Fibroblast of upper back skin (primary cell): ENCODE measurements at regions not wholly inside any gene's neighbourhood (a gene's known extent, or its start where the extent isn't known, plus 50 kb on each side); places are given as distances from the start of the nearest gene placed in this dataset.

ENCODE experiments used
- DNase-seq: peaks from one replicate; pipeline ENCODE4 v3.0.0-alpha.2; 2013

DNA sequence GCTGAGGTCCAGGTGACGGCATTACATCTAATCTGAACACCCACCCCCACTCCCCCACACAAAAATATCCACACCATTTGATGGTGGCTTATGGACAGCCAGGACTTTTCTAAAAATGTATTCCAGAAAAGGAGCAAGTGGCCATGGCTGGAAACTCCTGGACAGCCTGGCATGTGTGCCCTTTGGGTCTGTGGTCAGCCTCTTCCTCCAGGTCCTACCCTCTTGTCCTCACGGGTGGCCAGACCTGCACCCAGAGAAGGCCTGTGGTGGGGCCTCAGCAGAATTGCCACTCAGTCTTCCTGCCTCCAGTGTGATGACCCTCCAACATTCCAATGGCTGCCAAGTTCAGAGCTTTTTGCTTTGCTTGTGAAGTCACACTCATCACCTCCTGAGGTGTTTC, 600.6 kb downstream of the AJAP1 start:
- DNase-seq, result no peak

DNA sequence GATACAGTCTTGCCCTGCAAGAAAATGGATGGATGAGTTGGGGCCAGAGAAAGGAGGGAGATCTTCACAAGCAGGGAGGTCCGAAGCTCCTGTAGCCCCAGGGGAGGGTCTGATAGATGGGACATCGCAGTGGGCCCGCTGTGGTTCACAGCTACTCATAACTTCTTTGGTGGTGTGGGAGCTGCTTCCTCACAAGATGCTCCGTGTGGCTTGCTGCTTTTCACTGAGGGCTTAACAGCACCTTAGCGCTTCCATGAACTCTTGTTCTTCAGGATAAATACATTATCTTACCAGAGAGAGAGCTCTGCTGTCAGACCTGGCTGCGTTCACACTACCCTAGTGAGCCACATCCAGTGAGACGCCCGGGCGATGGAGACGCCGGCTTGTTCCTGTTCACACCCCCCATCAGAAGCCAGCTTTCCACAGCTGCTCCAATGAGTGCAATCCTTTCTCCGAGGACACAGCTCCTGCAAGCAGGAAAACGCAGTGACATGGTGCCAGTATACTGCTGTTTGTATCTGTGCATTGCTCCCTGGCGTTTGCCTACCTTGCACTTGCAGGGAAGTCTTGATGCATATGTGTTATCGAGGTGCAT, 599.8 kb downstream of the AJAP1 start:
- no peak for DNase-seq

GRCh38 chr1:5253036-5253435, 598.6 kb downstream of the AJAP1 start:
- no peak for DNase-seq

DNA sequence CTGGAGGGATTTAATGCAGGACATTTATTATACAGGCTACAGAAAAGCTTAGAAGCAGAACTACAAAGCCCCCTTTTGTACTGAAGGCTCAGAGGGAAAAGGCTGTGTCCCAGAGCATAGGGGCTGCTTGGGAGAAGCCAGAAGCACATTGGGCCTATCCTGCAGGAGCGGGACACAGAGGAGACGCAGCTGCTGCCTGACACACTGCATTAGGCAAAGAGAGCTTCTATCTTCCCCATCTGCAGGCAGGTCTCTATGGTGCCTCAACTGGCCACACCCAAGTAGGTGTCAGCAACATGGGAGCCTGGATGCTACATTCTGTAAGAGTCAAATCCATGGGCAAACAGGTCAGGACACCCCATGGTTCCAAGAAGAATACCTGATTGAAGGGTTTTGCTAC, 595.9 kb downstream of the AJAP1 start:
- DNase-seq, result no peak

GRCh38 chr1:5245348-5245747, 590.9 kb downstream of the AJAP1 start:
- no peak for DNase-seq

GRCh38 chr1:5244631-5245285, 590.3 kb downstream of the AJAP1 start:
- no peak for DNase-seq

DNA sequence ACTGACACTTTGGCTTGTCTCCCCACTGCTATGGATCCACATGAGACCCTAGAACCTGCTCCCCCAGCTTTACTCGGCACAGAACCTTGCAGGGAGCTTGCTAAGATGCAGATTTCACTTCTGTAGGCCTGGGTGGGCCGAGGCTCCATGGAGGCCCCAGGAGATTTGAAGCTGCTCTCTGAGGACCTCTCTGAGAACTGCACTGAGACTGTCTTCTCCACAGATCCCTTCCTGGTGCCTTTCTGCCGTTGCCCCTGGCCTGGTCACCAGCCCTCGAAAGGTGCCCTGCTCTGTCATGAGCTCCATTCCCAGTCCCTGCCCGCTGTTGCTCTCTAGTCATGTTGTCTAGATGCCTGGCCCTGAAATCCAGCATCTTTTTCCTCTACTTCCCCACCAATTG, 588.4 kb downstream of the AJAP1 start:
- DNase-seq, result no peak

GRCh38 chr1:5239911-5240310, 585.5 kb downstream of the AJAP1 start:
- no peak for DNase-seq

DNA sequence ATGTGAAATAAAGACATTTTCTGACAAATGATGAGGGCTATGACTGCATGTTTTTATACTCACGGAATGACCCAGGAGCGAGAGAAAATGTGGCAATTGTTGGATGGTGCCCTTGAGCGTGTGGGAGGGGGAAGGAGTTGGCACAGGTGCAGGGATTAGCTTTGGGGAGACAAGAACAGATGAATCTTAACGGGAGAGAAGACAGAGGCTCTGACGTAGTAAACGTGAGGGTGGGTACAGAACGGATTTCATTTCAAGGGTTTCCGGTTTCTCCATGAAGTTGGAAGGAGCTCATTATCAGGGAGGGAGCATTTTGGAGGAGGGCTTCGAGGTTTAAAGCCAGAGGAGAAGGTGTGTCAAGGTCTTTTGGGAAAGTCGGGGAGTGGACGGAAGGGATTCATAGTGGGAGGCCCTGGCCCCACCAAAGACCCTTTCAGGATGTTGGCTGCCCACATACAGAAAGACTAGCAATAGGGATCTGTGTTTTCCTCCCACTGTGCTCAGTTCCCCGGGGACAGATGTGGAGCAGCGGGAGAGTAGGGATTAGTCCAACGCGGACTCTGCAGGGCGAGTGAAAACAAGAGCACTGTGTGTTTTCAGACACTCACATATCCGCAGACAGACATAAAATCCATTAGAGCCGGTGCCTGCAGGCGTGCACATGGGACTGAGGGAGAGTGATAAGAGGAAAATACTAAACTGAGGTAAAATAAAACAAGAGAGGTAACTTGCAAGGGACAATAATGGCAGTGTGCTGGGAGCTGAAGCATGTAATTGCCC, 584.1 kb downstream of the AJAP1 start:
- DNase-seq, result no peak

DNA sequence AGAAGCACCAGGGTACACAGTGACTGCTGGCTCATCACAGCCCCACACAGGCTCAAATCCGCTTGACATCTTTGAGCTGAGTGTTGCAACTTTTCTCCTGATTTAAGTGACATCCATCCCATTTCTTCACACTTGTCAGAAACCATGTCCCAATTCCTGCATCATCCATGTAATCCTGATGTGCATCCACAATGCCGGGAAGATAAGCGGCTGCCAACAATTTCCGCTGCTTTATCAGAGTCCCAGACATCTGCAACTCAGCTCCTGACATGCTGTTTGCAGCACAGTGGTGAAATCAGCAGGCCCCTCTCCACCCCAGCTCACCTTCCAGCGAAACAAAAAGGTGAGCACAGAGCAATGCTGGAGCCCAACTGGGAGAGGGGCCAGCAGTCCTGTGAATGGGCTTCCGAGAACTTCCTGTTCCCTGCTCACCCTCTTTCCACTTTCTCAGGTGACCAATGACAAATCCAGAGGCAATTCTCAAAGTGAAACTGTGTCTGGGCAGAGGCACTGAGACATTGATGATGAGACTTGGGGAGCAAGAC, 581.0 kb downstream of the AJAP1 start:
- DNase-seq, result no peak

DNA sequence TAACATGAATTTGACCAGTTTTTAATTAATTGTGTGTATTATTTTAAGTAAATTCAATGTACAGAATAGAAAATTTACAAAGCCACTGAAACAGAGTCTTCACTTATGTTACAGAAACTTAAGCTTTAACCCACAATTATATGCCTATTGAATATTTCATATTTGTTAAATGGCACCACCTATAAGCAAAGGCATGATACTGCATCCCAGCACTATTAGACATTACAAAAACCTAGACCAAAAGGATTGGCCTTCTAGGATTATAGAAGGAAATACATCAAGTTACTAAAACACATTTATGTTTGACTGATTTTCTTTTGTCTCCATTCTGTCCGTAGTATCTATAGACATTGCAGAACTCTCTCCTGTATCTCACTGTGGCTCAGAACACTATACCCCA, 578.1 kb downstream of the AJAP1 start:
- DNase-seq, result no peak

DNA sequence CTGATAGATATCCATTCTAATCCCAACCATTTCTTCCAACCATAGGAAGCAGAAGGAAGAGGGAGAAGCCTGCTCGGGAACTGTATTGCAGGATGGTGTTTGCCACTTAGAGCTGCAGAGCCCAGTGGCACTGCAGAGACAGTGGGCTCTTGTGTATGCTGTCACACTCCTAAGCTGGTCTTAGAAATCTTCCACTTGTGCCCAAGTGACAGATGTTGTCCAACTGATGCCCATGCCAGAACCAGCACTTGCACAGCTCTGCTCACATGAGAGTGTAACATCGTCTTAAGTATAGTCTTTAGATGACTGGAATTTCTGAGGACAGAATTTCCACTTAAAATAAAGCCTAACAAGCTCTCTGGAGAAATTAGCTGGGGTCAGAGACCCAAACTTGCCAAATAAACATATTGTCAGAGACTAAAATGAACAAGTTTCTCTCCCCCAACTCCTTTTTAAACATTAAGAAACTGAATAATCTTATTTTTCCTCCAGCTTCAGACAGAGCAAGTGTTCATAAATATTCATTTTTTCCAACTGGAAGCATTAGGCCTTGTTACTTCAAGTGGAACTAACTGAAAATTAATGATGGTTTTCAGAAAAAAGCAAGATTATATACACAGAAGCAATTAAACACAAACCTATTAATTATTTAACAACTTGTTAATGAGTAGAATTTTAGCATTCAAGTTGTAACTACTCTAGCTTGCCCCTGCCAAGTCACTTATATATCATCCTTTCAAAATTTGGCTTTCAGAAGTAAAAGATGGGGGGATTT, 577.3 kb downstream of the AJAP1 start:
- no peak for DNase-seq

DNA sequence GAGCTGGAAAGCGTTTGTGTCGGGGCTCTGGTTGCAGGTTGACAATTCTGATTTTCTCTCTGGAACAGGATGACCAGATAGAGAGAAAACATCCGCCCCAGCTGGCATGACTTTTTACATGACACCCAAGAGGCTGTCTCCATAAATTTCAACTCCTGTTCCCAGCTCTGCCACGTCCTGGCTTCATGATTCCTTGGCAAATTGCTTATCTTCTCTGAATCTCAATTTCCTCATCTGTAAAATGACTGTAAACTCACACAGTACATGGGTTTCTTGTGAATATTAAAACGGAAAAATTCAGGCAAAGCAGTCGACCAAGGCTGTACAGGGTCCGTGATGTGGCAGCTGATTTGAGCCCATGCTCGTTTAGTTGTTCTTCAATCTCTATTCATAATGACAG, 572.7 kb downstream of the AJAP1 start:
- no peak for DNase-seq

GRCh38 chr1:5225707-5226704, 571.6 kb downstream of the AJAP1 start:
- DNase-seq, result no peak

DNA sequence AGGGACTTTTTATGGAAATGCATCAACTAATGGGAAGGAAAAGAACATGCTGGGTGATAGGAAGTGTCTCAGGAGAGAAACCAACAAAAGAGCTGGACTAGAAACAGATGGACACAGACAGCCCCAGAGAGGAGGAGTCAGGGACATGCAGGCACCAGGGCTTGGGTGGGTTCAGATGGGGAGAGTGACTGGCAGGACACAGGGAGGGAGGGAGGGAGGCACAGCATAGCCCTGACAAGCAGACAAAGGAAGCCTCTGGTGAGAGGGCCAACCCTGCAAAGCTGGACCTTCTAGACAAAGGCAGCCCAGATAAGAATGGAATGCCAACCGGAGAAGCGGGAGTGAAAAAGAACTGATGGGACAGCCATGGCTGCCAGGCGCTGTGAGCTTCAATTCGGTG, 568.8 kb downstream of the AJAP1 start:
- DNase-seq, result no peak

DNA sequence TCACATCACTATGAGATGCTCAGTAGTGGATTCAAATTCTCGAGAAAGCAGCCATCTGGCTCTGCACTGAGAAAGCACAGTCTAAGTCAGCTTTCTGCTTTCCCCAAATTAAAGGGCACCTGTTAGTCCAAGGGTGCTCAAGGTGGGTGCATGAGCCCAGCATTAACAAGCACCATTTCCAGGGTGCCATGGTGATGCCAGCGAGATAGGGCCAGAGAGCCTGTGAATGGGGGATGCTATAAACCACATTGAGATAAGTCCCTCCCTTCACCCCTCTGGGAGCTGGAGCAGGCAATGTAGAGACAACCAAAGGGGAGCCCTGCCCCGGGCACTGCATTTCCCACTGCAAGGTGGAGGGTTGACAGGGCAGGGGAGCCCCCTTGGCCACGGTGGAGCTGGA, 568.2 kb downstream of the AJAP1 start:
- no peak for DNase-seq

GRCh38 chr1:5221451-5221850, 567.0 kb downstream of the AJAP1 start:
- no peak for DNase-seq

DNA sequence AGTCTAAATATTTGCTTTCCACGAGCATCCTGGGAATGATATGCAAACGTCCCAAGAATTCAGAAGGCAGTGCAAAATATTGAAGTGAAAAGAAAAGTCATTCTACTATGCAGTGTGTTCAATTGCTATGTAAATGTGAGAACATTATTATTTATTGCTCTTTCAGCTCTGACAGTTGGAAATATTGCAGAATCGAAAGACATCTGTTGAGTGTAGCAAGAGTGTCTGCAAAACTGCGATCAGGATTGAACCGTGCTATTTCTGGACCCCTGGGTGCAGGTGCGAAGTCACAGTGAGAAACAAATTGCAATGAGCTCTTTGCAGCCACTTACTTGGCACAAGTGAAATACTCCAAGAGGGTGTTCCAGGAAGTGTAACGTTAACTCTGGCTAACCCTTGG, 566.4 kb downstream of the AJAP1 start:
- no peak for DNase-seq

DNA sequence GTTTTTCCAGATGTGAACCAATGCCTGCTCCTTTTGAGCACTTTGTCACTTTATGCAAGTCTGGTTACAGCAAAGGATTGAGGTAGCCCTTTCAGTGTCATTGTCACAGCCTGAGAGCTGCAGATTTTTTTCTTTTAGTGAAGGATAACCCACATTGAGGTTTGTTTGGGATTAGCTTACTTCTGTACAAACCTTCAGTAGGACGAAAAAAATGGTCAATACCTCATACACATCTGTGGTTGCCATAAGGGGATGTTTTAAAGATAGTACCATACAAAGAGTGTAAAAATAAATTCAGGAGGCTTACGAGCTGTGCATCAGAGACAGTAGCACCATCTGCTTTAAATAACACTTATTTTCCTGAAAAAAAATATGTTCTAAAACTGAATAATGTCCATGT, 566.0 kb downstream of the AJAP1 start:
- DNase-seq, result no peak

GRCh38 chr1:5200006-5200405, 545.6 kb downstream of the AJAP1 start:
- DNase-seq, result no peak

DNA sequence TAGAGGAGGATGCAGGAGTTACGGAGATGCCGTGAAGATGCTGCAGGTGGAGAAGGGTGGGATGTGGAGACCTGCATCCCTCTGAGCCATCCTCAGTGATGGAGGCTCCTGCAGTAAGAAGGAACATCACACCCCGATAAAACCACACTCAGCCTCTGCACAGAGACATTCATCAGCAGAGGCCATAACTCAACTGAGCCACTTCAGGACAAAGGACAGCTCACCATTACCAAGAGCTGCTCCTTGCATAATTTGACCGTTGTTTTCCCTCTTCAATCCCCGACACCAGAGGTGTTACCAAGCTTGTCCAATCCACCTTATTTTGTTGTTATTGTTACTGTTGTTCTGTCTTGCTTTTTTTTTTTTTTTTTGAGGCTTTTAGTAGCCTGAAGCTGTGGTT, 543.9 kb downstream of the AJAP1 start:
- no peak for DNase-seq

DNA sequence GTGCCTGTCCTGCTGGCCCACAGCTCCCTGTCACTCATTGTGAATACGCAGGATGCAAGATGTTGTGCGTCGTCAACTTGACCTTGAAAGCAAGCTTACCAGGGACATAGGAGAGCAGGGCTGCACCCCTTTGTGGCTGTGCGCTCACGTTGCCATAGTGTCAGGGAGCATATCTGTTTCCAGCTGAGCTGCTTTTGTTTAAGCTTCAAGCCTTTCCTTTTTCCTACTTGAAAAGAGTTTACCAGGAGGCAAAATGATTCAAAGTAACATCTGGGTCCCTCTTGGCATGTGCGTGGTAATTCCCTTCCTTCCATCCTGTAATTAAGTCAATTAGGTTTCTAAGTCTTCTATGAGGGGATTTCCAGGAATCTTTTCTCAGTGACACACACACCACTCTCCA, 537.1 kb downstream of the AJAP1 start:
- no peak for DNase-seq
